ENCODE measurements at regions not wholly inside any gene's neighbourhood (a gene's known extent, or its start where the extent isn't known, plus 50 kb on each side); places are given as distances from the start of the nearest gene placed in this dataset.

- Histone ChIP-seq H3K27me3 (no peaks in the 10 kb centered on the region), H3F3A (ENCODE audit: low read depth) (no peaks in the 10 kb centered on the region), H3K27ac (no peak overlapping the region), H3K4me2 (no peak overlapping the region), H3K79me2 (ENCODE audit: low read depth) (no peaks in the 10 kb centered on the region), H4K20me1 (ENCODE audit: low read depth) (no peaks in the 10 kb centered on the region), H3K4me3 (no peak overlapping the region), H2AFZ (replicated peaks) (no peak overlapping the region), H3K36me3 (no peaks in the 10 kb centered on the region), H3K4me1 (peaks cover 6% of the 10 kb centered on the region), H3K9me3 (ENCODE audit: low read depth) (no peaks in the 10 kb centered on the region), H3K9ac (no peak overlapping the region)
- Mint-ChIP-seq H3K36me3 (no peaks in the 10 kb centered on the region), H3K27me3 (ENCODE audit: insufficient read depth, low read depth) (no peaks in the 10 kb centered on the region), H3K27ac (no peak overlapping the region), H3K4me3 (no peak overlapping the region), H3K4me1 (peaks cover 9% of the 10 kb centered on the region), H3K9me3 (peaks cover 2% of the 10 kb centered on the region)
- DNase-seq (ENCODE audit: low spot score), result no peak
- TF ChIP-seq, protein P1, sequence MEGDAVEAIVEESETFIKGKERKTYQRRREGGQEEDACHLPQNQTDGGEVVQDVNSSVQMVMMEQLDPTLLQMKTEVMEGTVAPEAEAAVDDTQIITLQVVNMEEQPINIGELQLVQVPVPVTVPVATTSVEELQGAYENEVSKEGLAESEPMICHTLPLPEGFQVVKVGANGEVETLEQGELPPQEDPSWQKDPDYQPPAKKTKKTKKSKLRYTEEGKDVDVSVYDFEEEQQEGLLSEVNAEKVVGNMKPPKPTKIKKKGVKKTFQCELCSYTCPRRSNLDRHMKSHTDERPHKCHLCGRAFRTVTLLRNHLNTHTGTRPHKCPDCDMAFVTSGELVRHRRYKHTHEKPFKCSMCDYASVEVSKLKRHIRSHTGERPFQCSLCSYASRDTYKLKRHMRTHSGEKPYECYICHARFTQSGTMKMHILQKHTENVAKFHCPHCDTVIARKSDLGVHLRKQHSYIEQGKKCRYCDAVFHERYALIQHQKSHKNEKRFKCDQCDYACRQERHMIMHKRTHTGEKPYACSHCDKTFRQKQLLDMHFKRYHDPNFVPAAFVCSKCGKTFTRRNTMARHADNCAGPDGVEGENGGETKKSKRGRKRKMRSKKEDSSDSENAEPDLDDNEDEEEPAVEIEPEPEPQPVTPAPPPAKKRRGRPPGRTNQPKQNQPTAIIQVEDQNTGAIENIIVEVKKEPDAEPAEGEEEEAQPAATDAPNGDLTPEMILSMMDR (IDR thresholded peaks at IDR 0.05), result no peak
- TF ChIP-seq EZH2 (IDR thresholded peaks at IDR 0.05), result no peak
- no peak for TF ChIP-seq EZH2phosphoT487 (IDR thresholded peaks at IDR 0.05)
These were observed 113.9 kb upstream of the DOK5 start for GRCh38 chr20:54361475-54361874.

- Histone ChIP-seq H4K20me1 (ENCODE audit: low read depth) (no peaks in the 10 kb centered on the region), H3K27me3 (no peaks in the 10 kb centered on the region), H3K9me3 (ENCODE audit: low read depth) (no peaks in the 10 kb centered on the region), H3K27ac (no peak overlapping the region), H3F3A (ENCODE audit: low read depth) (no peaks in the 10 kb centered on the region), H2AFZ (replicated peaks) (no peak overlapping the region), H3K79me2 (ENCODE audit: low read depth) (no peaks in the 10 kb centered on the region), H3K9ac (no peak overlapping the region), H3K4me1 (peaks cover 6% of the 10 kb centered on the region), H3K36me3 (no peaks in the 10 kb centered on the region), H3K4me2 (no peak overlapping the region), H3K4me3 (no peak overlapping the region)
- no peak for TF ChIP-seq EZH2phosphoT487 (IDR thresholded peaks at IDR 0.05)
- TF ChIP-seq, protein P1 (IDR thresholded peaks at IDR 0.05), result no peak
- TF ChIP-seq EZH2 (IDR thresholded peaks at IDR 0.05), result no peak
- Mint-ChIP-seq H3K27me3 (ENCODE audit: insufficient read depth, low read depth) (no peaks in the 10 kb centered on the region), H3K27ac (no peak overlapping the region), H3K4me3 (no peak overlapping the region), H3K9me3 (peaks cover 2% of the 10 kb centered on the region), H3K4me1 (peaks cover 5% of the 10 kb centered on the region), H3K36me3 (no peaks in the 10 kb centered on the region)
- DNase-seq (ENCODE audit: low spot score), result no peak
These were observed 113.1 kb upstream of the DOK5 start for GRCh38 chr20:54362283-54362682.

- H3K4me1 ChIP-seq, result no peaks in the 10 kb centered on the region
- H3K9me3 ChIP-seq (ENCODE audit: low read depth), result no peaks in the 10 kb centered on the region
- no peak overlapping the region for H3K27ac ChIP-seq
- no peaks in the 10 kb centered on the region for H3K36me3 Mint-ChIP-seq
- no peak overlapping the region for H2AFZ ChIP-seq (replicated peaks)
- peaks cover 14% of the 10 kb centered on the region for H3K4me1 Mint-ChIP-seq
- no peak overlapping the region for H3K4me3 Mint-ChIP-seq
- H3K79me2 ChIP-seq (ENCODE audit: low read depth), result no peaks in the 10 kb centered on the region
- H3K4me2 ChIP-seq, result no peak overlapping the region
- no peak overlapping the region for H3K27ac Mint-ChIP-seq
- H3K9ac ChIP-seq, result no peak overlapping the region
- TF ChIP-seq, protein P1 (IDR thresholded peaks at IDR 0.05), result no peak
- no peak for TF ChIP-seq EZH2 (IDR thresholded peaks at IDR 0.05)
- TF ChIP-seq EZH2phosphoT487 (IDR thresholded peaks at IDR 0.05), result no peak
- no peak overlapping the region for H3K4me3 ChIP-seq
- no peaks in the 10 kb centered on the region for H3K36me3 ChIP-seq
- DNase-seq (ENCODE audit: low spot score), result no peak
- H4K20me1 ChIP-seq (ENCODE audit: low read depth), result no peaks in the 10 kb centered on the region
- H3K27me3 Mint-ChIP-seq (ENCODE audit: insufficient read depth, low read depth), result no peaks in the 10 kb centered on the region
- peaks cover 1% of the 10 kb centered on the region for H3K9me3 Mint-ChIP-seq
- no peaks in the 10 kb centered on the region for H3K27me3 ChIP-seq
- H3F3A ChIP-seq (ENCODE audit: low read depth), result no peaks in the 10 kb centered on the region
These were observed 111.0 kb upstream of the DOK5 start for GRCh38 chr20:54364365-54364764.
